HG02798 (cell line): ENCODE measurements at regions not wholly inside any gene's neighbourhood (a gene's known extent, or its start where the extent isn't known, plus 50 kb on each side); places are given as distances from the start of the nearest gene placed in this dataset.
A peak's percentile ranks its signal among the peaks of the same experiment; 100 is the strongest.
"Not testable (repeated sequence)": the region's sequence is repeated elsewhere in the genome, so short reads cannot be mapped to it uniquely, and the experiment has no call there.

Source experiments
- ATAC-seq: cut with Tn5 transposase; IDR thresholded peaks from one replicate; pipeline ENCODE4 v1.9.1; 2021; ENCODE audit warnings: mild to moderate bottlenecking; ENCODE audit not compliant: unreplicated experiment, poor library complexity

DNA sequence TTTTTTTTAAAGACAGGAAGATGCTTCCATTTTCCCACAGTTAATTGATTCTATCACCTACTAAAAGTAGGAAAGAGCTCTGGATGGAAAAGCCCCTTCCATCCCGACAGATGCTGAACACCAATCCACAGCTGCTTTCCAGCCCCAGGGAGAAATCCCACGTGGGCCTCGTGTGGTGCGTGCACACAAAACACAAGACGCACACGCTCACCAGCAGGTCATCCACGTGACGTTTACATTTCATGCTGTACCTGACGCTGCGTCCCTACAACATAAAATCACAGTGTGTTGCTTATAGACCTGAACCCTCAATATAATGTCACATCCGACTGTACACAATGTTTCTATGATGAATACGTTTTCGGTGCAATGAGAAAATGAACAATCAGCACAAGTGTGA is 50.2 kb upstream of the DACT2 start:
- ATAC-seq, result no peak

DNA sequence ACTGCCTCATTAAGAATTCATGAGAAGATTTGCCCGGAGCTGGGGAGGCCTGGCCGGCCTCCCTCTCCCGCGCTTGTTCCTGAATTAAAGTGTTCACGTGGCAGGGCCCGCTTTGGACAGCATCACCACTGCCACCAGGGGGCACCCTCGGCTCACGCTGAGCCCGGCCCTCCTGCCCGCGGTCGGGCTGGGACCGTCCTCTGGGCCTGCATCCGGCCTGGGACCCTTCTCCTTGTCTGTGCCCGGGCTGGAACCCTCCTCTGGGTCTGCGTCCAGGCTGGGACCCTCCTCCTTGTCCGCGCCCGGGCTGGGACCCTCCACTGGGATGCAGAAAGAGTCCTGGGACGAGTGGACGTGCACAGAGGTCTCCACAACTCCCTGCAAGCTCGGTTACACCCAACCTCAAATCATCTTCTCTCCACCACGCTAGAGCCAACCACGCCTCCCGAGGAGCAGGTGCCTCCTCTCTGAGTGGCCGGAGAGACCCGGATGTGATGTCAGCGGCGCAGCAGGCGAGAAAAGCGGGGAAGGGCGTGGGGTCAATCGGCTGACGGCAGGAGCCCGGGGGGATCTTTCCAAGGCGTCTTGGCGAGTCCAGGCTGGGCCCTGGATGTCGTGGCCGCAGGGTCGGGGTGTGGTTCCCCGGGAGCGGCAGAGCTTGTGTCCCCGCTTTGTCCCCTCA is 50.9 kb upstream of the DACT2 start:
- ATAC-seq, result peak; percentile 50

DNA sequence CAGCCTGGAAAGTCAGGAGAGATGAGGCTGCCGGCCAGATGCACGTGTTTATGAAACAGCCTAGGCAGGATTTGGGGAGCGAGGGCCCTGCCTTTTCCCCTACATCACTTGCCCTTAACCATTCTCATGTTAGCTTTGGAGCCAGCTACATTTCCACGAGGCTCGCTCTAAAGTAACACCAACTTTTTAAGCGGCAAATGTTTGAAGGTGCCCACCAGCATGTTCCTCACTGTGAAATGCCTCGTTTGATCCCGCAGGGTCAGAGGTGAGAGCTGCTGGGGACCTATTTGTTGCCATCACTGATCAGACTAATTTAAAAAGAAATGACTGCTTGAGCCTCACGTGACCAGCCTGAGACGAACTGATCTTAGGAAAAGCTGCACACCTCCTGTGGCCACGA is 51.6 kb upstream of the DACT2 start:
- ATAC-seq, result no peak

DNA sequence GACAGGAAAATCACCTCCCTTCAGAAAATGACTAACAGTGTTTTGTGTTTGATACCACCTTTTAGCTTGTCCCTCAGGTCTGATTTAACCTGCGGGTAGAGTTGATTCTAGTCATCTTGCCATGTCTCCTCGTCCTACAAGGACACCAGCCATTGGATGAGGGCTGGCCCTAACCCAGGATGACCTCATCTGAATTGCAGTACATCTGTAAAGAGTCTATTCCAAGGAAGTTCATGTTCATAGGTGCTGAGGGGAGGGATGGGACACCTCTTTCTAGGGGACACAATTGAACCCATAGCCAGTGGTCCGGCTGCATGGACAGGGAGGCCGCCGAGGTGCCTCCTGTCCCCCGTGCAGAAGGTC is 52.0 kb upstream of the DACT2 start:
- ATAC-seq, result no peak

DNA sequence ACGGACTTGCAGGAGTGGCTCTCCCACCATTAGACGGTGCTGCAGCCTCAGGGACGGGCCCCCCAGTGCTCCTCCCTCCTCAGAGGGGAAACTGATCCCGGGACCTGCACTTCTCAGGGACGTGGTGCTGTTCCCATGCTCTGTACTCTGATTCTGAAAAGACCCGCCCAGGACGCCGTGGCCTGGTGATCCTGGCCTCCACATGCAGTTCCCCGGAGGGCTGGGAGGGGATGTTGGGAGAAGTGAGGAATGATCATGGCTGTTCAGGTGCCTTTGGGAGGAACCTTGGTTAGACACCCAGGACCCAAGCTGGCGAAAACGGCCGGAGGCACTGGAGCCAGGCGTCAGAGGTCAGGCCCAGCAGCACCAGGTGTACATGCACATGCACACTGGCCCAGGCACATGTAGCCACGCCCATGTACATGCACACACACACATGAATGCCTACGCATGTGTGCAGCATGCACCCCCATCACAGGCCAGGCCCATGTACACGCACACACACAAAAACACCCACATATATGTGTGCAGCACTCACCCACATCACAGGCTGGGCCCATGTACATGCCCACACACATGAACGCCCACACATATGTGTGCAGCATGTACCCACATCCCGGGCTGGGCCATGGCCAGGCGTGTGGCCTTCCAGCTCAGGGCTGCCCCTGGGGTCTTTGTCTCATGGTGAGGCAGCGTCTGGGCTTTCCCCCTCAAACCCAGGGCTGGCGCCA is 52.6 kb upstream of the DACT2 start:
- ATAC-seq, result no peak

DNA sequence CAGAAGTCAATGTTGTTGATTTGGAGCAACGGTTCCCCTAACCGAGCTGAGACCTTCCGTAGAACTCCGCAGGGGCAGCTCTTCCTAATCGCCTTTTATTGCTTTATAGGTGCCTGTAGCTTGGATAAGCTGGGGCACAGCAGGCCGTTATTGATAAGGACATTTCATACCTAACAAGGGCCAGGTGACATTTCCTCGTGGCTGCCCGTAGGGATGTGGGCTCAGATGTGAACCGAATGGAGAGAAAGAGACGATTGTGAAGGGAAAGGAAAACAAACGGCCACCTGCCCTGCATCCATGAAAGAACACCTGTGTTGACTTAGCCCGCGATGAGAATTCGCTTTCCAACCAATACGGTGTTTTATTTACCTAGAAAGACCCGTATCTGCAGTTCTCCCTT is 53.3 kb upstream of the DACT2 start:
- no peak for ATAC-seq

DNA sequence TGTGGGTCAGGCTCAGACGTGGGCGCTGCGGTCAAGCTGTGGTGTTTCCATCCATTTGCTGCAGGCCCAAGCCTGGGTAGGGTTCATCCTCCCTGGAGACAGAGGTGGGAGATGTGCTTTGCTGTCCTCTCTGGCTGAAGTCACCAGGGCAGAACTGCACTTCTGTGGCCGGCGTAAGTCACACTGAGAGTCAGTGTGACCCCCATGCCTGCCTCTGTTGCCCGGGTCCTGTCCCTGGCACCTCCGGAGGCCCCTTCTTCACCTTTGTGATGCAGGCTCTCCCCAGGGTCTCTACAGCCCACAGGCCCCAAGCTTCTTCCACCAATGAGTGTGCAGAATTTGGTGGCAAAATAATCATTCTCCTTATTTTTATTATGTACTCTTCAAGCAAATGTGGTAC is 53.8 kb upstream of the DACT2 start:
- ATAC-seq, result no peak

DNA sequence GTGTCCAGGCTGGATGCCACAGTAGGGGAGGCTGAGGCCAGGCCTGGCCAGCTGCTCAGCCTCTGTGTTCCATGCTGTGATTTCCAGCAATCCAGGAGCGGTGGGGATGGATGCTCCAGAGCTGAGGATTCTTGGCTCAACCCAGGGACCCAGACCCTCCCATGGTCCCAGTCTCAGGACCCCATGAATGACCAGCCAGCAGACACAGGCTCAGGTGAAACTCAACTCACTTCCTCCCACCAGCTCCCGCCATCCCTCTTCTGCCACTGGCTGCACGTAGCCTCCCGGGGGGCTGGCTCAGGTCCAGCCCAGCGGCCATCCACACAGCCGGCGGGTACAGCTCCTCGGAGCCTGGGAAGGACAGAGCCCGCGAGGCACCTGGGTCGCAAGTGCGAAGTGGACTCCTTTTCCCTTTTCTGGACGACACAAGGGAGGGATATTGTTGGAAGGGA is 54.5 kb upstream of the DACT2 start:
- no peak for ATAC-seq

DNA sequence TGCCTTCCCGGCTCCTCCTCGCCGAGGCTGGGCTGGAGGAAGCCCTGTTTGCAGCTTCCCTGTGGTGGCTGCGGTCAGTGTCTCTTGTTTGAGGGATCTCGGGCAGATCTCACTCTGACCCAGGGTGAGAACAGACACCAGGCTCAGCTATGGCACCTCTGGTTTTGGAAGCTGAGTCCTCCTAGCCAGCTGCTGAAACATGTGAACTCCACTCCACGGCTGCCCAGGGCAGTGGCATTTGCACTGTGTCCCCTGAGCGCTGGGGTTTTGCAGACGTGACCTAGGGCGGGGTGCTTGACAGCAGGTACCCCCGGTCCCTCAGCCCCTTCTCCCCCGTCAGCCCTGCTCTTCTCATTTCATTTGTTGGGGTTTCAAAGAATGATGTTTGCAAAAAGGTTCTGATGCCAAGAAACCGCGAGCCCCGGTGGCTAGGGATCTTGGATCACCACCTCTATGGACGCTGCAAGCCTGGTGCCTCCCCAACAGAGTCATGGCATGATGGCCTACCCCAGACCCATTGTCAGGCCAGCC is 55.0 kb upstream of the DACT2 start:
- ATAC-seq, result no peak

DNA sequence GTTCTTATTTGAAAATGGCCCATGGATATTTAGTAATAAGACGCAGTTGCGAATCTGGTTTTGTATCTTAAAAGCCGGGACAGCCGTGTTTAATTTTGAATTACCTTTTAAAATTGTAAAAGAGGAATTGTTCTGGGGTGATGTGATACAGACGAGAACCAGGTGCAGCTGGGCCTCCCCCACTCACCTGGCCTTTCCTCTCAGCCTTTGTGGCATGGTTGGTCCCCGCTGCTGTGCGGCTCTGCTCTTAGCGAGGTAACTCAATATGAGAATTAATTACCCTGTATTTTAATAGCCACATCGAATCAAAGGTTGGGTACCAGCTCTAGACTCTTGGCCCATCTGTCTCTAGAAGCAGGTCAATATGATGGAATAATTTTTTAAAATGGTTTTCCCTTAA is 56.5 kb upstream of the DACT2 start:
- ATAC-seq, result no peak

DNA sequence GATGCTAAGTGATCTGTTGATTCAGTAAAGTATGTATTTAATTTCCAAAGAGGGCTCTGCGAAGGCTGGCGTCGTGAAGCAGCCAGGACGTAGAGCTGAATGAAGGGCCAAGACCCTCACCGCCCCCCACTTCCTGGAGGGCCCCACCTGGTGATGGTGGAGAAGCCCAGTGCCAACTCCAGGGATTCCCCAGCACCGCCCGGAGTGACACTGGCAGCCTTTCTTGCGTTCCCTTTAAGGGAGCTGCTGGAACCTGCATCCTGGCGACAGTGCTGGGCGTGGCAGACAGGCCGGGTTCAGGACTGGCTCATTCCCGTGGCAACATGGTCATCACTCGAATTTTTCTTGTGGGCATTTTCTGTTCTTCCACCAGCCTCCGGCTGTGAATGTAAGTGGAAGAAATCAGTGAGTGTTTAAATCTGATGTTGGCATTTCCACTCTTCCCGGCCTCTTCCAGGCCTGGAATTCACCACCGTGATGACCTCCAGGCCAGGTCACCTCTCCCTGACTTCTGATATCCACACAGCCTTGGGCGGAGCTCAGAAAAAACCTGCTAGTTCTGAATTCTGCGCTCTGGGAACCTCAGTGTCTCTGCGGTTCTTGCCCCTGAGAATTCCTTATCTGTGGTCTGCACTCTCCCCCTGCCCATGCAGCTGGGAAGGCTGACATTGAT is 57.4 kb upstream of the DACT2 start:
- no peak for ATAC-seq

DNA sequence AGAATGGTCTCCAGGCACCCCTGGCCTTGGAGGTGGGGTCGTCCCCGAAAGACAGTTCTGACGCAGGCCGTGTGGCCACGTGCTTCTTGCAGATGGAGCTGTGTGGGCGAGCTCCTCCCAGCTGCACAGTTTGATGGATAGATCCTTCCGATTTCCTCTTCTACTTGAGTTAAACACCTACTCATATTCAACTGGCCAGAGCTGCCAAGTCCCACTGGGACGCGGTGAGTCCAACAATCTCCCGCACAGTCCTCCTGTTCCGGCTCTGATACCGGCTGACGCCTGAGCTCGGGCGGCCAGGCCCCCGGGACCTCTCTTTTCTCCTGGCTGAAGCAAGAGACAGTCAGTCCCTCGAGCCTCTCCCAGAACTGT is 57.9 kb upstream of the DACT2 start:
- ATAC-seq, result no peak

DNA sequence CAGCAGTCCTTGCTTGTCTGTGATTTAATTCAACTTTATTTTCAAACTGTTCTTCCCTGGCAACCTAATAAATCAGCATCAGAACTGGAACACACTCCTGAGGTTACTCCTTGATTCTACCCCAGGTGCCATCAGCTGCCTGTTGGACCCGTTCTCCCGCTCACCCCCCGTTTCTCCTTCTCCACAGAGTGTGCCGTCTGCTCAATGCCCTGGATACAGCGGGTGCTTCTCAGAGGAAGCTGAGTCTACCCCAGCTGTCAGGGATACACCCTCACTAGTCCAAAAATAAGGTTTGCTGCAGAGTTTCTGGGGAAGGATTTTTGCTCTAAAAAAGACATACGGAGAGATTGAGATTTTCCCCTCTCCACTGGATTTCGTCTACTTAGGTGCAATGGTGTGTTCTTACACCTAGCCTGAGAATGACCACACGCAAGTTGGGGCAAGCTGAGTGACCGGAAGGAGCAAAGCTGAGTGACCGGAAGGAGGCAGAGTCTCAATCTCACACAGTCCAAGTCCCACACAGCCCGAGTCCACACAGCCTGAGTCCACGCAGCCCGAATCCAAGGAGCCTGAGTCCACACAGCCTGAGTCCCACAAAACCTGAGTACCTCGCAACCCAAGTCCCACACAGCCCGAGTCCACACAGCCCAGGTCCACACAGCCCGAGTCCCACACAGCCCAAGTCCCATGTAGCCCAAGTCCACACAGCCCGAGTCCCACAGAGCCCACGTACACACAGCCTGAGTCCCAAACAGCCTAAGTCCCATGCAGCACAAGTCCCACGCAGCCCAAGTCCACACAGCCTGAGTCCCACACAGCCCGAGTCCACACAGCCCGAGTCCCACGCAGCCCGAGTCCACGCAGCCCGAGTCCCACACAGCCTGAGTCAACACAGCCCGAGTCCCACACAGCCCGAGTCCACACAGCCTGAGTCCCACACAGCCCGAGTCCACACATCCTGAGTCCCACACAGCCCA is 58.6 kb upstream of the DACT2 start:
- ATAC-seq, result no peak

DNA sequence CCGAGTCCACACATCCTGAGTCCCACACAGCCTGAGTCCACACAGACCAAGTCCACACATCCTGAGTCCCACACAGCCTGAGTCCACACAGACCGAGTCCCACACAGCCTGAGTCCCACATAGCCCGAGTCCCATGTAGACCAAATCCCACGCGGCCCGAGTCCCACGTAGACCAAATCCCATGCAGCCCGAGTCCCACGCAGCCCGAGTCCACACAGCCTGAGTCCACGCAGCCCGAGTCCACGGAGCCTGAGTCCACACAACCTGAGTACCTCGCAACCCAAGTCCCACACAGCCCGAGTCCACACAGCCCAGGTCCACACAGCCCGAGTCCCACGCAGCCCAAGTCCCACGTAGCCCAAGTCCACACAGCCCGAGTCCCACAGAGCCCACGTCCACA is 60.0 kb upstream of the DACT2 start:
- ATAC-seq, result not testable (repeated sequence)

DNA sequence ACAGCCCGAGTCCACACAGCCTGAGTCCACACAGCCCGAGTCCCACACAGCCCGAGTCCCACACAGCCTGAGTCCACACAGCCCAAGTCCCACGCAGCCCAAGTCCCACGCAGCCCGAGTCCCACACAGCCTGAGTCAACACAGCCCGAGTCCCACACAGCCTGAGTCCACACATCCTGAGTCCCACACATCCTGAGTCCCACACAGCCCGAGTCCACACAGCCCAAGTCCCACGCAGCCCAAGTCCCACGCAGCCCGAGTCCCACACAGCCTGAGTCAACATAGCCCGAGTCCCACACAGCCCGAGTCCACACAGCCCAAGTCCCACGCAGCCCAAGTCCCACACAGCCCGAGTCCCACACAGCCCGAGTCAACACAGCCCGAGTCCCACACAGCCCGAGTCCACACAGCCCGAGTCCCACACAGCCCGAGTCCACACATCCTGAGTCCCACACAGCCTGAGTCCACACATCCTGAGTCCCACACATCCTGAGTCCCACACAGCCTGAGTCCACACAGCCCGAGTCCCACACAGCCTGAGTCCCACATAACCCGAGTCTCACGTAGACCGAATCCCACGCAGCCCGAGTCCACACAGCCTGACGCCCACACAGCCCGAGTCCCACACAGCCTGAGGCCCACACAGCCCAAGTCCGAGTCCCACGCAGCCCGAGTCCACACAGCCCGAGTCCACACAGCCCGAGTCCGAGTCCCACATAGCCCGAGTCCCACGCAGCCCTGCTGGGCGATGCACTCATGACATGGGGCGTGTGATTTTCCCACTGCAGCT is 60.6 kb upstream of the SMOC2 start:
- not testable (repeated sequence) for ATAC-seq

DNA sequence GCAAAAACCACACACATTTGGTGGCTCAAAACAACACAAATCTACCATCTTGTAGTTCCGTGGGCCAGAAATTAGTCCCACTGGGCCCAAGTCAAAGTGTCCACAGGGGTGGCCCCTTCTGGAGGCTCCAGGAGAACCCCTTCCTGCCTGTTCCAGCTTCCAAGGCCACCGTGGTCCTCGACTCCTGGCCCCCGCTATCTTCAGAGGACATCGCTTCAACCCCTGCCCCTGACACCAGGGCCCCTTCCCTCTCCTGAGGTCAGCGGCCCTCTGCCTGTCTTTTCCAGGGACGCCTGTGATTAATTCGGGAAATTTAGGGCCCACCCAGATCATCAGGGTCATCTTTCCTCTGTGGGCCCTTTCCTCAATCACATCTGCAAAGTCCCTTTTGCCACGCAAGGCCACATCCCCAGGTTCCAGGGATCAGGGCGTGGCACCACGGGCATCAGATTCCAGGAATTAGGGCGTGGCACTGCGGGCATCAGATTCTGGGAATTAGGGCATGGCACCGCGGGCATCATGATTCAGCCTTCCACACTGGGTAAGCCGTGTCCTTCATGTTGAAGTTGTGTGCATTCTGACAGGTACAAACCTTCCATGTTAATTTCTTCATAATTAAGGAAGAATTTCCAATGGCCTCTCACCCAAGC is 59.9 kb upstream of the SMOC2 start:
- no peak for ATAC-seq

DNA sequence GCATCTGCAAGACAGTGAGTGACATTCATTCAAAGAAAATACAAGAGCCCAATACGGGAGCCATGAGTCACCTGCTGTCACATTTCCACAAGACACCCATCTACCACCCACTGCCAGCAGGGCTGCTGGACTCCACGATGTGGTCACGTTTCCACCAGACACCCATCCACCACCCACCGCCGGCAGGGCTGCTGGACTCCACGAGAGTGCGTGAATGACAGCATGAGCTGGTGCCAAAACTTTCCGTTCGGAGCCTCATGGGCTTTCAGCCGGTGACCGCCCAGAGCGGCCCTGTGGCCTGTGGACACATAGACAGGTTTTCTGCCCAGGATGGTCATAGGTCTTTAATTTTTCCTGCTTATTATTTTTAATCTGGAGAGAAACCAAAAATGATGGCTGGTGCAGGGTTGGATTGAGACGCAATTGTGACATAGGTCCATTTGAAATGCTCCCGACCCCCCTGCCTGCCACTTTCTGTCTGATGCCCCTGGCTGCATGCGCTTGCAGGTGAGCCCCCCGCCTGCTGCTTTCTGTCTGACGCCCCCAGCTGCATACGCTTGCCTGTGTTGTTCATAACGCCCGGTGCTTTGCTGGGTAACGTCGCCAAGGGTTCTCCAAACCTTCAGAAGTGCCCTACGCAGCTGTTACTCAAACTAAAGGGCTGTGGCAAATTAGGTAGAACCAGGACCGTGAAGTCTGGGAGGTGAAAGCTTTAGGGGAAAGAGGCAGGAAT is 59.1 kb upstream of the SMOC2 start:
- no peak for ATAC-seq

DNA sequence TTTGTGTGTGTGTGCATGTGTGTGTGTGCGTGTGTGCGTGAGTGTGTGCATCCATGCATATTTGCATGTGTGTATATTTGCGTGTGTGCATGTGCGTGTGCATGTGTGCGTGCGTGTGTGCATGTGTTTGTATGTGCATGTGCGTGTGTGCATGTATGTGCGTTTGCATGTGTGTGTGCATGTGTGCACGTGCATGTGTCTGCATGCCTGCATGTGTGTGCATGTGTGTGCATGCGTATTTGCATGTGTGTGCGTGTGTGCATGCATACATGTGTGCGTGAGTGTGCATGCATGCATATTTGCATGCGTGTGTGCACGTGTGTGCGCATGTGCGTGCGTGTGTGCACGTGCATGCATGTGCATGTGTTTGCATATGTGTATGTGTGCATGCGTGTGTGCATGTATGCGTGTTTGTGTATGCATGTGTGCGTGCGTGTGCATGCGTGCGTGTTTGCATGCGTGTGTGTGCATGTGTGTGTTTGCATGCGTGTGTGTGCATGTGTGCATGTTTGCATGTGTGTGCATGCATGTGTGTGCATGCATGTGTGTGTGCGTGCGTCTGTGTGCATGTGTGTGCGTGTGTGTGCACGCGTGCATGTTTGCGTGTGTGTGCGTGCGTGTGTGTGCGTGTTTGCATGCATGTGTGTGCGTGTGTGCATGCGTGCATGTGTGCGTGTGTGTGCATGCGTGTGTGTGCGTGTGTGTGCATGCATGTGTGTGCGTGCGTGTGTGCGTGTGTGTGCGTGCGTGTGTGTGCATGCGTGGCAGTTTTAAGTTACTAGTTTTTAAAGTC is 57.7 kb upstream of the SMOC2 start:
- no peak for ATAC-seq
